CD4-positive, alpha-beta T cell (primary cell): ENCODE measurements at regions not wholly inside any gene's neighbourhood (a gene's known extent, or its start where the extent isn't known, plus 50 kb on each side); places are given as distances from the start of the nearest gene placed in this dataset.

Source experiments
- ATAC-seq: fragments of 200-7000 bp; cut with Tn5 transposase; one replicate; pipeline ENCODE4 v1.10.0; 2022; ENCODE audit warnings: mild to moderate bottlenecking; ENCODE audit not compliant: poor library complexity
- CTCF ChIA-PET: fragments of 350-600 bp; sonication (Branson Sonifier 250); formaldehyde crosslinking; loops from one replicate; lab custom pipeline; 2021; ENCODE audit warnings: antibody characterized with exemption, inconsistent platforms; lab: Charles Lee
- POLR2A ChIA-PET: fragments of 350-600 bp; sonication (Branson Sonifier 250); formaldehyde crosslinking; loops from one replicate; lab custom pipeline; 2021; ENCODE audit warnings: antibody characterized with exemption, inconsistent platforms; lab: Charles Lee
- DNase-seq, 14 experiments: peaks; one replicate each; pipeline ENCODE4 v3.0.0-alpha.2; 2013 to 2020; ENCODE audit warnings: mixed read lengths in 2 of 14
- H3K27ac ChIP-seq, 2 donors: one replicate each; pipeline versions ENCODE4 v1.5.1 to v1.7.0; 2013; ENCODE audit warnings: low read length in 2 of 2, low read depth in 1 of 2, mild to moderate bottlenecking in 1 of 2
- H3K27me3 ChIP-seq, 2 experiments: 1 replicate in 1 of 2; 2 replicates in 1 of 2; pipeline versions ENCODE4 v1.6.1 to v1.7.0; 2013; ENCODE audit warnings: low read length in 2 of 2, control low read depth in 1 of 2, mild to moderate bottlenecking in 1 of 2, moderate library complexity in 1 of 2; ENCODE audit not compliant: insufficient read depth in 2 of 2, control insufficient read depth in 1 of 2
- H3K36me3 ChIP-seq: one replicate; pipeline ENCODE4 v1.6.1; 2013; ENCODE audit warnings: low read length, control low read depth; ENCODE audit not compliant: insufficient read depth
- H3K4me1 ChIP-seq: one replicate; pipeline ENCODE4 v1.6.1; 2013; ENCODE audit warnings: low read length, control low read depth; ENCODE audit not compliant: insufficient read depth
- H3K4me3 ChIP-seq: one replicate; pipeline ENCODE4 v1.5.1; 2013; ENCODE audit warnings: mild to moderate bottlenecking, low read length, moderate library complexity
- H3K9me3 ChIP-seq, 2 experiments: 1 replicate in 1 of 2; 2 replicates in 1 of 2; pipeline versions ENCODE4 v1.6.1 to v1.7.0; 2013; ENCODE audit warnings: low read length in 2 of 2, mild to moderate bottlenecking in 2 of 2, control low read depth in 1 of 2, moderate library complexity in 1 of 2; ENCODE audit not compliant: control insufficient read depth in 1 of 2, insufficient read depth in 1 of 2
- H3K27ac Mint-ChIP-seq: one replicate; pipeline ENCODE4 v1.8.0; 2020; ENCODE audit warnings: mixed read lengths
- H3K27me3 Mint-ChIP-seq: one replicate; pipeline ENCODE4 v1.8.0; 2021; ENCODE audit warnings: mixed read lengths
- H3K36me3 Mint-ChIP-seq: one replicate; pipeline ENCODE4 v1.8.0; 2021; ENCODE audit warnings: low read depth, mixed read lengths
- H3K4me1 Mint-ChIP-seq: one replicate; pipeline ENCODE4 v1.8.0; 2021; ENCODE audit warnings: low read depth, mixed read lengths
- H3K4me3 Mint-ChIP-seq: one replicate; pipeline ENCODE4 v1.8.0; 2020; ENCODE audit warnings: mild to moderate bottlenecking, mixed read lengths
- H3K9me3 Mint-ChIP-seq: one replicate; pipeline ENCODE4 v1.8.0; 2020; ENCODE audit warnings: mixed read lengths
- CTCF ChIP-seq: fragments of 200-600 bp; IDR thresholded peaks from one replicate; pipeline ENCODE4 v1.8.0; 2022; ENCODE audit warnings: antibody characterized with exemption, mild to moderate bottlenecking
- intact Hi-C, 2 experiments: fragments of 100-400 bp; cut with DNase I in 1 of 2; cut with micrococcal nuclease in 1 of 2; formaldehyde crosslinking; loops; one replicate each; pipeline versions ENCODE4 v1.15.1 to v1.9.0; 2023 to 2025; cut with DNase I, micrococcal nuclease

DNA sequence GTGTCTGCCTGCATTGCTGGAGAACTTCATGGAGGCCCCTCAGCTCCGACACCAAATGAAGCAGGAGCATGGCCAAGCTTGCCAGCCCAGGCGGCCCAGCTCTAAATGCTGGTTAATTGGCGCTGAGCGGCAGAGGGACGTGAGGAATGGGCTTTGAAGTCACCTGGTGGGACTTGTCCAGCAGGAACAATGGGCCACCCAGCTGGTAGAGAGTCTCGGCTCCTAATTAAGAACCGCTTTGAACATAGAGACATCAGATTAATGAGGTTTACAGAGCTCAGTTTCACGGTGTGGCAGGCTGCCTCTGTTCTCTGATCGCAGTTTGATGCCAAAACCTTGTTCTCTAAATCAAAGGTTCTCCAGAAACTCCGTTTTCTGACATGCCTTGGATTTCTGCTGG is 77.5 kb upstream of the LINGO1 start:
- no peak overlapping the region for H3K27ac Mint-ChIP-seq
- H3K36me3 Mint-ChIP-seq, result no peaks in the 10 kb centered on the region
- no peaks in the 10 kb centered on the region for H3K9me3 Mint-ChIP-seq
- H3K9me3 ChIP-seq, result peaks cover 0 to 9% of the 10 kb centered on the region in 2 experiments
- no peaks in the 10 kb centered on the region for H3K4me1 ChIP-seq
- H3K27me3 Mint-ChIP-seq, result peaks cover 14% of the 10 kb centered on the region
- no peaks in the 10 kb centered on the region for H3K4me1 Mint-ChIP-seq
- DNase-seq (no peak), ATAC-seq (no peak)
- no peak for TF ChIP-seq CTCF
- ChIA-PET POLR2A (no interaction called here), CTCF (no interaction called here)
- no peak overlapping the region for H3K4me3 ChIP-seq
- no peak overlapping the region for H3K27ac ChIP-seq
- no peak overlapping the region for H3K4me3 Mint-ChIP-seq
- intact Hi-C loops, result no loop called here
- no peaks in the 10 kb centered on the region for H3K36me3 ChIP-seq
- peaks cover 0 to 3% of the 10 kb centered on the region in 2 experiments for H3K27me3 ChIP-seq

GRCh38 chr15:77709135-77709886 is 76.6 kb upstream of the LINGO1 start:
- peaks cover 0 to 9% of the 10 kb centered on the region in 2 experiments for H3K9me3 ChIP-seq
- intact Hi-C loops, result no loop called here
- H3K27ac ChIP-seq, result no peak overlapping the region
- DNase-seq (no peak), ATAC-seq (no peak)
- Mint-ChIP-seq H3K27ac (no peak overlapping the region), H3K4me1 (no peaks in the 10 kb centered on the region), H3K36me3 (no peaks in the 10 kb centered on the region), H3K27me3 (peaks cover 13% of the 10 kb centered on the region), H3K9me3 (no peaks in the 10 kb centered on the region), H3K4me3 (no peak overlapping the region)
- no peak overlapping the region for H3K4me3 ChIP-seq
- no peak for TF ChIP-seq CTCF
- no peaks in the 10 kb centered on the region for H3K36me3 ChIP-seq
- peaks cover 0 to 3% of the 10 kb centered on the region in 2 experiments for H3K27me3 ChIP-seq
- H3K4me1 ChIP-seq, result no peaks in the 10 kb centered on the region
- ChIA-PET CTCF (no interaction called here), POLR2A (no interaction called here)

DNA sequence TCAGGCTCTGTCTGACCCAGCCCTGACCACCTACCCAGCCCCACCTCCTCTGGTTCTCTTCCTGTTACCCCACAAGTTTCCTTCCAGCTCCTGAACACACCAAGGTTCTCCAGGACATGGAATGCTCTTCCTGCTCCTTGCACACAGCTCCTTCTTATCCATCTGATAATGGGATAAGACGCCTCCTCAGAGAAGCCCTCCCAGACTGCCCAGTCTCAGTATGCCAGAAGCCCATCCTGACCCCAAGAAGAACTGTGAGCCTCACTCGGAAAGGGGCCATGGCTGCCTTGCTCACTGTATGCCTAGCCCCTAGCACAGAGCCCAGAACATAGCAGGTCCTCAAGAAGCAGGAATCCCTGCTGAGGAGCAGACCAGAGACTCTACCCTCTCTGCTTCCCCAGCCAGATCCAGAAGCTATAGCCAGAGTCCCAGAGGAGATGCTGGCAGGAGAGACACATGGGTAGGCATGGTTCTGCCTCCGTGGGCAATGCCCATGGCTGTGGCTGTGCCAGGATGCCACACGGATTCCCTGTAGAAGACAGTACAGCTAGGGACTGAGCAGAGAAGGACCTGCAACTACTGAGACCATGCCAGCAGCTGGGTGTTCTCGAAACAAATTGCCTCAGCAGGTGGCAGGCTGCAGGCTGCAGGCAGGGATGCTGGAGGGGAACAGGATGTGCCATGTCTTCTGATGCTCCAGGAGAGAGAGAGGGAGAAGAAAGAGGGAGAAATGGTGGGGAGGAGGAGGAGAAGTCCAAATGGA is 74.0 kb upstream of the LINGO1 start:
- DNase-seq (no peak), ATAC-seq (no peak)
- Mint-ChIP-seq H3K27ac (no peak overlapping the region), H3K9me3 (no peaks in the 10 kb centered on the region), H3K4me3 (no peak overlapping the region), H3K27me3 (peaks cover 8% of the 10 kb centered on the region), H3K36me3 (no peaks in the 10 kb centered on the region), H3K4me1 (no peaks in the 10 kb centered on the region)
- intact Hi-C loops, result no loop called here
- Histone ChIP-seq H3K4me3 (no peak overlapping the region), H3K27me3 (peaks cover 0 to 3% of the 10 kb centered on the region in 2 experiments), H3K27ac (no peak overlapping the region), H3K36me3 (no peaks in the 10 kb centered on the region), H3K4me1 (no peaks in the 10 kb centered on the region), H3K9me3 (peaks cover 0 to 9% of the 10 kb centered on the region in 2 experiments)
- CTCF ChIA-PET, result no interaction called here
- TF ChIP-seq CTCF, result no peak
- POLR2A ChIA-PET, result no interaction called here
